Left colon (tissue), 2 donors: ENCODE measurements at regions not wholly inside any gene's neighbourhood (a gene's known extent, or its start where the extent isn't known, plus 50 kb on each side); places are given as distances from the start of the nearest gene placed in this dataset.
"Not testable (repeated sequence)": the region's sequence is repeated elsewhere in the genome, so short reads cannot be mapped to it uniquely, and the experiment has no call there.

Source experiments
- ATAC-seq: fragments of 200-7000 bp; cut with Tn5 transposase; one replicate; pipeline ENCODE4 v1.9.1; 2020; ENCODE audit warnings: mild to moderate bottlenecking, moderate library complexity
- DNase-seq, 2 donors: peaks; one replicate each; pipeline ENCODE4 v3.0.0-alpha.2; 2020
- intact Hi-C, 2 donors: fragments of 100-400 bp; cut with DNase I in 1 of 2; cut with micrococcal nuclease in 1 of 2; formaldehyde crosslinking; loops; one replicate each; pipeline versions ENCODE4 v1.11.2 to v1.14.0; 2022; cut with DNase I, micrococcal nuclease
- donor health status: DM: no; HTN: no; CAD: no.
- donor health status: DM: yes; HTN: yes; CAD: no.

GRCh38 chr1:228546541-228547463 is 59.6 kb downstream of the RNF187 start:
- intact Hi-C loops: no loop called here
- ATAC-seq (no peak), DNase-seq (peak in 1 of 2 donors; percentile 10)

- ATAC-seq: no peak
- peak in 1 of 2 donors; percentile 4 for DNase-seq
- intact Hi-C loops: no loop called here
Measured at GRCh38 chr1:228547464-228547792, 60.2 kb downstream of the RNF187 start.

DNA sequence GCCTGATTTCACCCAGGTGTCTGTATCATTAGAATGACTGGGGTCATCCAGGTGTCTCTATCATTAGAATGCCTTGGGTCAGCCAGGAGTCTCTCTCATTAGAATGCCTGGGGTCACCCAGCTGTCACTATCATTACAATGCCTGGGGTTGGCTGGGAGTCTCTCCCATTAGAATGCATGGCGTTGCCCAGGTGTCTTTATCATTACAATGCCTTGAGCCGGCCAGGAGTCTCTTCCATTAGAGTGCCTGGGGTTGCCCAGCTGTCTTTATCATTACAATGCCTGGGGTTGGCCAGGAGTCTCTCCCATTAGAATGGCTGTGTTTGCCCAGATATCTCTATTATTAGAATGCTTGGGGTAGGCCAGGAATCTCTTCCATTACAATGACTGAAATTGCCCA is 61.6 kb downstream of the RNF187 start:
- no peak for ATAC-seq
- peak in 1 of 2 donors; percentile 8 for DNase-seq
- intact Hi-C loops: no loop called here

GRCh38 chr1:228552596-228553176 is 65.5 kb downstream of the RNF187 start:
- no peak for ATAC-seq
- intact Hi-C loops: no loop called here
- no peak for DNase-seq

GRCh38 chr1:228554107-228554506 is 66.9 kb downstream of the RNF187 start:
- intact Hi-C loops: no loop called here
- ATAC-seq (no peak), DNase-seq (peak in 1 of 2 donors; percentile 1)

- ATAC-seq (no peak), DNase-seq (peak in 1 of 2 donors; percentile 12)
- intact Hi-C loops: no loop called here
Measured at GRCh38 chr1:228555074-228555994, 68.2 kb downstream of the RNF187 start.

DNA sequence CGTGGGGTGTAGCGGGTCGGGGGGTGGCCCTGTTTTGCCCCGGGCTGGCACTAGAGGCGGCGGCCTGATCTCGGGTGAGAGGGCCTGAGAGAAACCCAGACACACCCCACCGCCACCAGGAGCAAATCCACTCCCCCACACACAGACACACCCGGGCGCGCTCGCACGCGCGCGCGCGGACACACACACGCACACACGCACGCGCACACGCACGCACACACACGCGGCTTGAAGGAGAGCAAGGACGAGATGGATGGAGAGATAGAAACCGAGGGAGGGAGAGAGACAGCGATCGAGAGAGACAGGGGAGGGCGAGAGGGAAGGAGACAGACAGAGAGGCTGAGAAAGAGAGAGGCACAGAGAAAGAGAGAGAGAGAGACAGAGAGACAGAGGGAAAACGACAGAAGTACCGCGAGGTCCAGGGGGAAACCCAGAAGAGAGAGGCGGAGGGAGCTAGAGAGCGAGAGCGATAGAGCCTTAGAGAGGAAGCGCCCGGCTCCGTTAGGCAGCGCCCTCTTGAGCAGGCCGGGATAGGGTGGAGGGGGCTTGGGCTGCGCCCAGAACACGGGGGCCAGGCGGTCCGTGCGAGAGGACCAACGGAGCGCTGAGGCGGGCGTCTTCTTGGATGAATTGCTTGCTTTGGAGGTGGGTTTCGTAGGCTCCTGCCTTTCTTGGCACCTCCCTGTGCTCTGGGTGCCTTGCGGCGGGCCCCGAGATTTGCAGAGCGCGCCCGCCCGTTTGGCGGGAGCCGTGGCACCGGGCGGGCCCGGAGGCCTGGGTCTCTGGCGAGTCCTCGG is 69.7 kb downstream of the RNF187 start:
- ATAC-seq, DNase-seq, intact Hi-C loops: not testable (repeated sequence)
